Vagina (tissue), 2 donors: ENCODE measurements at regions not wholly inside any gene's neighbourhood (a gene's known extent, or its start where the extent isn't known, plus 50 kb on each side); places are given as distances from the start of the nearest gene placed in this dataset.

ENCODE experiments used
- DNase-seq, 2 donors: peaks; one replicate each; pipeline ENCODE4 v3.0.0-alpha.2; 2017; ENCODE audit errors: extremely low spot score in 2 of 2
- H3K27ac ChIP-seq: fragments of 200-600 bp; sonication (generic); one replicate; pipeline ENCODE4 v1.5.1; 2019
- H3K27me3 ChIP-seq: fragments of 200-600 bp; sonication (generic); one replicate; pipeline ENCODE4 v1.5.1; 2019
- H3K36me3 ChIP-seq, 2 donors: fragments of 200-600 bp; sonication (generic); one replicate each; pipeline ENCODE4 v1.5.1; 2017 to 2019
- H3K4me1 ChIP-seq: fragments of 200-600 bp; sonication (generic); one replicate; pipeline ENCODE4 v1.5.1; 2019
- H3K4me3 ChIP-seq, 2 donors: fragments of 200-600 bp; sonication (generic); 1 replicate in 1 of 2; 2 replicates in 1 of 2; pipeline ENCODE4 v1.5.1; 2016 to 2019
- H3K9me3 ChIP-seq: fragments of 200-600 bp; sonication (generic); one replicate; pipeline ENCODE4 v1.5.1; 2019
- POLR2A ChIP-seq, 2 donors: fragments of 450-650 bp; IDR thresholded peaks; one replicate each; pipeline ENCODE4 v1.6.1; 2017; ENCODE audit warnings: antibody characterized with exemption in 2 of 2, mild to moderate bottlenecking in 2 of 2, moderate library complexity in 2 of 2
- POLR2AphosphoS5 ChIP-seq, 2 donors: sonication (generic); formaldehyde crosslinking; IDR thresholded peaks; one replicate each; pipeline ENCODE4 v1.9.0; 2017; ENCODE audit warnings: antibody characterized with exemption in 2 of 2, mild to moderate bottlenecking in 2 of 2, low read depth in 1 of 2; ENCODE audit not compliant: insufficient read depth in 1 of 2
- intact Hi-C: fragments of 100-400 bp; cut with DNase I; formaldehyde crosslinking; loops from one replicate; pipeline ENCODE4 v1.15.1; 2023
- TF ChIP-seq, protein P1 (sequence below), 3 experiments: fragments of 450-650 bp in 2 of 3; fragments of 200-600 bp in 1 of 3; sonication (generic) in 1 of 3; IDR thresholded peaks; one replicate each; pipeline ENCODE4 v1.5.1; 2017 to 2019; ENCODE audit warnings: antibody characterized with exemption in 3 of 3, mild to moderate bottlenecking in 2 of 3, moderate library complexity in 2 of 3

DNA sequence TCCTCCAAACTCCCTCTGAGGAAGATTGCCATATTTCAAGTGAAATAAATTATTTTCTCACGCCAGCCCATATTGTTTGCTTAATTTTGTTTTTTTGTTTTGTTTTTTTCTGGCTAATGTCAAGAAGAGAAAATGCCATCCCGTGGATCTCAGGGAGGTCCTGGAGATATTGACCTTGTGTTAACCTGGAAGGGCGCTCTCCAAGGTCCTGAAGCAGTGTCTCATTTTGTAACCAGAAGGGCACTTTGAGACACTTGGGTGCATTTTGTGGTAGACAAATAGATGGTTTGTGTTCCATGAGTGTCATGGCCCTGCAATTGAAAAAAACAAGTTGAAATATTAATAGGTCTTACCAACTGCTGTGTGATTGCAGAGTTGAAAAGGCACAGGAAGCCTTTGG is 268.9 kb downstream of the SUDS3 start:
- TF ChIP-seq POLR2A (IDR thresholded peaks at IDR 0.05) (no peak), POLR2AphosphoS5 (IDR thresholded peaks at IDR 0.05; ENCODE audit: insufficient read depth in 1 of 2, low read depth in 1 of 2) (no peak)
- TF ChIP-seq, protein P1, sequence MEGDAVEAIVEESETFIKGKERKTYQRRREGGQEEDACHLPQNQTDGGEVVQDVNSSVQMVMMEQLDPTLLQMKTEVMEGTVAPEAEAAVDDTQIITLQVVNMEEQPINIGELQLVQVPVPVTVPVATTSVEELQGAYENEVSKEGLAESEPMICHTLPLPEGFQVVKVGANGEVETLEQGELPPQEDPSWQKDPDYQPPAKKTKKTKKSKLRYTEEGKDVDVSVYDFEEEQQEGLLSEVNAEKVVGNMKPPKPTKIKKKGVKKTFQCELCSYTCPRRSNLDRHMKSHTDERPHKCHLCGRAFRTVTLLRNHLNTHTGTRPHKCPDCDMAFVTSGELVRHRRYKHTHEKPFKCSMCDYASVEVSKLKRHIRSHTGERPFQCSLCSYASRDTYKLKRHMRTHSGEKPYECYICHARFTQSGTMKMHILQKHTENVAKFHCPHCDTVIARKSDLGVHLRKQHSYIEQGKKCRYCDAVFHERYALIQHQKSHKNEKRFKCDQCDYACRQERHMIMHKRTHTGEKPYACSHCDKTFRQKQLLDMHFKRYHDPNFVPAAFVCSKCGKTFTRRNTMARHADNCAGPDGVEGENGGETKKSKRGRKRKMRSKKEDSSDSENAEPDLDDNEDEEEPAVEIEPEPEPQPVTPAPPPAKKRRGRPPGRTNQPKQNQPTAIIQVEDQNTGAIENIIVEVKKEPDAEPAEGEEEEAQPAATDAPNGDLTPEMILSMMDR (IDR thresholded peaks at IDR 0.05), result no peak
- Histone ChIP-seq H3K4me1 (no peaks in the 10 kb centered on the region), H3K9me3 (no peaks in the 10 kb centered on the region), H3K4me3 (no peak overlapping the region), H3K36me3 (no peaks in the 10 kb centered on the region), H3K27me3 (no peaks in the 10 kb centered on the region), H3K27ac (no peak overlapping the region)
- DNase-seq, result no peak
- intact Hi-C loops, result no loop called here

DNA sequence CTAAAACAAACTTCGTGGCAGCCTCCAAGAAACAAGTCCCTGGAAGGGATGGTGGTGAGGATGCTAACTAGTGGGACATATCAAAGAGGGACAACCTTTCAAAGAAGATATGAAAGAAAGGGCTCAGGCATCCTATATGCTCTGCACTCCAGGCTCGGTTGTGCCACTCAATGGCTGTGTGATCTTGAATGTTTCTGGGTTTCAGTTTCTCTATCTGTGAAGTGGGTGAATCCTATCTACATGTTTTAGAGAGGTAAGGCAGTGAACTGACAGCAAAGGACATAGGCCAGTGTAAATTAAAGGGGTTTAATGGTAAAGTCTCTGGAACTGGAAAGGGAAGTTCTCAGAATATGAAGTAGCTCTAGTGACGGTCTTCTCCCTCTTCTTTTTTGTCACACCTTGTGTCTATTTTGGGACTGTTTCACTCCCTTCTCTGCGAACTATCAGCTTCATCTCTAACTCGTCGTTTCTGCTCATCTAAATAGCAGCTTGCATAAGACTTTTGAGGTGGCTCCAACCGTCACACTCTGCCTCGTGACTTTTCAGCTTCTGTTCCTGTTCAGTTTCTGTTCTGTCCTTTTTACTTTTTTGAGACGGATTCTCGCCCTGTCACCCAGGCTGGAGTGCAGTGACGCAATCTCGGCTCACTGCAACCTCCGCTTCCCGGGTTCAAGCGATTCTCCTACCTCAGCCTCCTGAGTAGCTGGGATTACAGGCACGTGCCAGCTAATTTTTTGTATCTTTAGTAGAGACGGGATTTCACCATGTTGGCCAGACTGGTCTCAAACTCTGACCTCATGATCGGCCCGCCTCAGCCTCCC is 273.6 kb downstream of the SUDS3 start:
- intact Hi-C loops, result no loop called here
- no peaks in the 10 kb centered on the region for H3K9me3 ChIP-seq
- no peaks in the 10 kb centered on the region for H3K27me3 ChIP-seq
- H3K36me3 ChIP-seq, result no peaks in the 10 kb centered on the region
- H3K27ac ChIP-seq, result no peak overlapping the region
- H3K4me1 ChIP-seq, result no peaks in the 10 kb centered on the region
- DNase-seq, result no peak
- TF ChIP-seq POLR2A (IDR thresholded peaks at IDR 0.05), result no peak
- no peak for TF ChIP-seq POLR2AphosphoS5 (IDR thresholded peaks at IDR 0.05; ENCODE audit: insufficient read depth in 1 of 2, low read depth in 1 of 2)
- TF ChIP-seq, protein P1 (IDR thresholded peaks at IDR 0.05), result no peak
- no peak overlapping the region for H3K4me3 ChIP-seq

DNA sequence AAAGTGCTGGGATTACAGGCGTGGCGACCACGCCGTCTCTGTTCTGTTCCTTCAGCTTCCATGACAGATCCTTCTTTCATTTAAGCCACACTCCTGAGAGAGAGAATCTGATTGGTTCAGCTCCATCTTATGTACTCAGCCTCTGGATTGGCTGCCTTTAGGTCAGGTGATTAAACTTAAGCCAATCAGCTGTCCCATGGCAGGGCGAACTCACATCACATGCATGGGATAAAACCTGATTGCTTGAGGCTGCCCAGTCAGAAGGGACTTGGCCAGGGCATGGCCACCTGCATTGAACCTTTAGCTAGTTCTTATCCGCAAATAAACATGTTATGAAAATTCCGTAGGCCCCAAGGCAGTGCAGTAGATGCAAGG is 274.2 kb downstream of the SUDS3 start:
- Histone ChIP-seq H3K27me3 (no peaks in the 10 kb centered on the region), H3K4me3 (no peak overlapping the region), H3K36me3 (no peaks in the 10 kb centered on the region), H3K9me3 (no peaks in the 10 kb centered on the region), H3K4me1 (no peaks in the 10 kb centered on the region), H3K27ac (no peak overlapping the region)
- no peak for DNase-seq
- TF ChIP-seq POLR2AphosphoS5 (IDR thresholded peaks at IDR 0.05; ENCODE audit: insufficient read depth in 1 of 2, low read depth in 1 of 2) (no peak), POLR2A (IDR thresholded peaks at IDR 0.05) (no peak)
- TF ChIP-seq, protein P1 (IDR thresholded peaks at IDR 0.05), result no peak
- intact Hi-C loops, result no loop called here

DNA sequence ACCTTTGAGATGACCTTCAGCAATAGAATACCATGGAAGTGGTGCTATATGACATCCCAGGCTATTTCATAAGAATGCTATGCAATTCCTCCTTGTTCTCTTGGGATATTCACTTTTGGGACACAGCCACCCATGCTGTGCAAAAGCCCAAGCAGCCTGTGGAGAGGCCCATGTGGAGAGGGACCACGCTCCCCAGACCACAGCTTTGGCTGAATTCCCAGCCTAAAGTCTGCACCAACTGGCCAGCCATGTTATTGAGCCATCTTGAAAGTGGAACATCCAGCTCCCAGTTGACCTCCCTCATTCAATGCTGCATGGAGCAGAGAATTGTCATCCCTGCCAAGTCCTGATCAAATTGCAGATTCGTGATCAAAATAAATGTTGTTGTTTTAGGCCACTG is 275.1 kb downstream of the SUDS3 start:
- Histone ChIP-seq H3K36me3 (no peaks in the 10 kb centered on the region), H3K9me3 (no peaks in the 10 kb centered on the region), H3K27ac (no peak overlapping the region), H3K4me1 (no peaks in the 10 kb centered on the region), H3K4me3 (no peak overlapping the region), H3K27me3 (no peaks in the 10 kb centered on the region)
- TF ChIP-seq POLR2AphosphoS5 (IDR thresholded peaks at IDR 0.05; ENCODE audit: insufficient read depth in 1 of 2, low read depth in 1 of 2), result no peak
- TF ChIP-seq, protein P1 (IDR thresholded peaks at IDR 0.05), result no peak
- intact Hi-C loops, result no loop called here
- DNase-seq, result no peak

DNA sequence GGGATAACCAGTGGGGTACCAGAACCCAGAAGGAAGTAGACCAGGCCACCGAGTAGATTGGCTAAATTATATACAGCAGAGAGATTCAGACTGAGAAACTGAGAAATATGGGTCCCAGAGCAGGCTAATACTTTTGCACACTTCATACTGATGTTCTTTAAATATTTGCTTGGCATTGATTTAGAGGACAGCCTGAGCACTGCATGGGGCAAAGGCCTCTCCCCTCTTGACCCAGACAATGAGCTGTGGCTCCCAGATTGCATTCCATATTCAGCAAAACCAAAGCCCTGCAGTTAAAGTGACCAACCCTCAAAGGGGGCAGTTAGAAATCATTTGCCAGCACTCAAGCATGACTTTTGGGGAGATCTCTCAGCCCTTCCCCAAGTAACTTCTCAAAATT is 279.2 kb downstream of the SUDS3 start:
- H3K4me1 ChIP-seq, result no peaks in the 10 kb centered on the region
- intact Hi-C loops, result no loop called here
- no peak overlapping the region for H3K27ac ChIP-seq
- H3K4me3 ChIP-seq, result no peak overlapping the region
- no peak for TF ChIP-seq POLR2AphosphoS5 (IDR thresholded peaks at IDR 0.05; ENCODE audit: insufficient read depth in 1 of 2, low read depth in 1 of 2)
- TF ChIP-seq, protein P1 (IDR thresholded peaks at IDR 0.05), result no peak
- TF ChIP-seq POLR2A (IDR thresholded peaks at IDR 0.05), result no peak
- H3K9me3 ChIP-seq, result no peaks in the 10 kb centered on the region
- H3K36me3 ChIP-seq, result no peaks in the 10 kb centered on the region
- no peaks in the 10 kb centered on the region for H3K27me3 ChIP-seq
- DNase-seq, result no peak
